Activated T-helper 1 cell treated with anti-CD3 and anti-CD28 coated beads, Interleukin-2, amount 50 U/mL, for 16 hours (primary cell): ENCODE measurements at regions not wholly inside any gene's neighbourhood (a gene's known extent, or its start where the extent isn't known, plus 50 kb on each side); places are given as distances from the start of the nearest gene placed in this dataset.
A peak's percentile ranks its signal among the peaks of the same experiment; 100 is the strongest.
"Not testable (repeated sequence)": the region's sequence is repeated elsewhere in the genome, so short reads cannot be mapped to it uniquely, and the experiment has no call there.

ENCODE experiments used
- DNase-seq, 2 donors: peaks; one replicate each; pipeline ENCODE4 v3.0.0-alpha.2; 2020; ENCODE audit warnings: low read depth in 1 of 2, low spot score in 1 of 2

DNA sequence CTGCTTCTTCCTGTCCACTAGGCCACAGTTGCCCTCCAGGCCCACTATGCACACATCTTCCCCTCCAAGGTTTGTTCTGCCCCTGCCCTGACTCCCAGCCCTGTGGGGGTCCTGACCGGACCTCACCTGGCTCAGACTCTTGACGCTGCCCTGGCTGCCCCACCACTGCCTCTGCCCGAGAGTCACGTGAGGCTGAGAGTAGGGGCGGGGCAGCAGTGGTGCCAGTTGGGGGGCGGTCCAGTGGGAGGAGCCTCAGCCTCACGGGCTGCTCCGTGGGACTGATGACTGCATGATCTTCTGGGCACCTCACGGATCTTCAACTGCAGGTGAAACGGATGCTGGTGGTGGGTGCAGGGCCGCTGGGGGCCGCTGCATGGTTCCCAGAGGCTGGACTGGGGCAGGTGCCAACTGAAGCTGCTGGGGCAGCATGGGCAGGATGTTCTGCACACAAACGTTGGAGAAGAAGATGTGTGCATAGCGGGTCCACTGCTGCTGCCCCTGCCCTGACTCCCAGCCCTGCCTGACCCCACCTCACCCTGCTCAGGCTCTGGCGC lies 77.6 kb downstream of the HHIPL2 start:
- not testable (repeated sequence) for DNase-seq

DNA sequence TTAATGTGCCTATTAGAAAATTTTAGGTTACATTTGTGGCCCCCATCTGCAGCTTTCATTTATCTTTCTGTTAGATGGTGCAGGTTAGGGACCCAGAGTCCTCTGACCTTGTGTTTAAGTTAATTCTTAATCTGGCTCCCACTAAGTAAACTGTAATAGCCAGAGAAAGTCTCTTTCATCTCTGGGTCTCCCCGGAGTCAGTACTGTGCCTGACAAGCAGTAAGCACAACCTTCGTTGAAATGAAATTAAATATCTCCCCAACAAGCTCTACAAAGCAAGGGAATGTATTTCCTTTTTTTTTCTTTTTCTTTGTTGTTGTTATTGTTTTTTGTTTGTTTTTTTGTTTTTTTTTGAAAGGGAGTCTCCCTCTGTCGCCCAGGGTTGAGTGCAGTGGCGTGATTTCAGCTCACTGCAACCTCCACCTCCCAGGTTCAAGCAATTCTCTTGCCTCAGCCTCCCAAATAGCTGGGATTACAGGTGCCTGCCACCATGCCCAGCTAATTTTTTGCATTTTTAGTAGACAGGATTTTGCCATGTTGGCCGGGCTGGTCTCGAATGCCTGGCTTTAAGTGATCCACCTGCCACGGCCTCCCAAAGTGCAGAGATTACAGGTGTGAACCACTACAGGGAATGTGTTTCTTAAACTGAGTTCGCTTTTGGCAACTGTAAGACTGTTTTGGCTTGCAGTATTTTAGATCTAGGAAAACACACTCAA lies 81.6 kb downstream of the HHIPL2 start:
- DNase-seq: no peak

DNA sequence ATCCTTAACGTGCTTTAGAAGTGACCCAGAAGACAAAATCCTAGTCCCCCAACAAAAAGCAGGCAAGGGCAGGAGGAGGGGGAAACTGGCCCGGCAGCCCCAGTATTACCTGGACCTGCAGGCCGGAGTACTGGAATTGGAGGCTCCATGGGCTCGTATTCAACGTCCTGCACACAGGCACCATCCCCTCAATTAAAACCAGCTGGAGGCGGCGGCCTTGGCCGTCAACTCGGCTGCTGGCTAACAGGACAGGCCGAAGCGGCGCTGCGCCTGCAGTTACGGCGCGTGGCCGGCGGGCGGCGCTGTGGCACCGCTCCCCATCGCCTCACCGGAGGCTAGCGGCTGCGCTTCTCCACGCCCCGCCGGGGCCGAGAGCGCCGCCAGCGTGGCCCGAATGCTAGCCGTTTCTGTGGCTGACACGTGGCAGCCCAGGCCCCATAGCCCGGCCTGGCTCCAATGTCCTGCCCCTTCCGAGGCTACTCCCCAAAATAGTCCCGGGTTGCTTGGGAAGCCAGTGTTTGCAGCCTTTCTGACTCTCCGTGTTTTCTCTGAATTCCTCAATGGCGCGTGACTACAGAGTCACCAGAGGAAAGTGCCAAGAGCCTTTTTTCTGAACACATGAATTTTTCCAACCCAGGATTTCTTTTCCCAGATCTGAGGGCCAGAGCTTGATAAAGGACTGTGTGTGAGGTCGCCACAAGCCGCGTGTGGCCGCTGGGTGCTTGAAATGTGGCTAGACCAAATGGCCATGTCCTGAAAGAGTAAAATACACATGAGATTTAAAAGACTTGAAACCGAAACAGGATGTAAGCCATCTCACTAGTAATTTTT lies 82.5 kb downstream of the HHIPL2 start:
- peak; percentile 53 to 68 for DNase-seq

GRCh38 chr1:222464841-222465210 lies 83.1 kb downstream of the HHIPL2 start:
- peak; percentile 35 to 39 for DNase-seq

GRCh38 chr1:222463059-222463730 lies 84.7 kb downstream of the HHIPL2 start:
- no peak for DNase-seq

- no peak for DNase-seq
Observed at GRCh38 chr1:222462601-222463000, 85.3 kb downstream of the HHIPL2 start.

DNA sequence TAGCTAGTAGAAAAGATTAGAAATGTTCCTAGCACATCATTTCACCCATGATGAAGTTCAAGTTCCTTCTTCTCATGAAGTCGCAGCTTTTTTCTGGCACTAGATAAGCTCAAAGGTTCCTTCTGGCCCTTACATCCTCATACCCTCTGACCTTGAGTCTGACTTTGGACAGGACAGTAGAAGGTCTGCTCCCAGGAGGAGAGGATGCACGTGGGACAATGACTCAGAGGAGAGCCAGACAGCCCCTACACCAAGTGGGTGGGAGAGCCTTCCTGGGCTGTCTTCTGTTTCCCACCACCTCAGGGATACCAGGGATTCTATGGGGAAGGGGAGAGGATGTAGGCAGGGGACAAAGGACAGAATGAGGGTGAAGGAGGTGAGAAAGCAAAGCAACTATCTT lies 86.0 kb downstream of the HHIPL2 start:
- DNase-seq: no peak

DNA sequence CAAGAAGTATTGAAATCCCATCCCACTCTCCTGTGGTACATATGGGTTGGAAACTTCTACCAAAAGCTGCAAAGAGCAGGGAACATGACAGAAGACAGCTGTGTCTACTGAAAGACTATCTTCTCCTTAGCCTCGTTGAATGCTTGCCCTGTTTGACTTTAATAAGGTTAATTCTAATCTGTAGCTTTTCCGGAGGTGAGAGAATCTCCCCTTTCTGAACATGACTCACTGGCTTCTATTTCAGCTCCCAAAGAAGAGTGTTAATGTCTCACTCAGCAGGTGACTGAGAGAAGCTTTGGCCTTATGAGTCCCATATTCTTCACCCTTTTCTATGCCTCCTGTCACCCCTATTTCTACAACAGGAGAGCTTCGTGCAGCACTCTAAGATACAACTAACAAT lies 88.3 kb downstream of the HHIPL2 start:
- DNase-seq: no peak

GRCh38 chr1:222457513-222457912 lies 90.4 kb downstream of the HHIPL2 start:
- DNase-seq: no peak

GRCh38 chr1:222457084-222457483 lies 90.8 kb downstream of the HHIPL2 start:
- DNase-seq: no peak

DNA sequence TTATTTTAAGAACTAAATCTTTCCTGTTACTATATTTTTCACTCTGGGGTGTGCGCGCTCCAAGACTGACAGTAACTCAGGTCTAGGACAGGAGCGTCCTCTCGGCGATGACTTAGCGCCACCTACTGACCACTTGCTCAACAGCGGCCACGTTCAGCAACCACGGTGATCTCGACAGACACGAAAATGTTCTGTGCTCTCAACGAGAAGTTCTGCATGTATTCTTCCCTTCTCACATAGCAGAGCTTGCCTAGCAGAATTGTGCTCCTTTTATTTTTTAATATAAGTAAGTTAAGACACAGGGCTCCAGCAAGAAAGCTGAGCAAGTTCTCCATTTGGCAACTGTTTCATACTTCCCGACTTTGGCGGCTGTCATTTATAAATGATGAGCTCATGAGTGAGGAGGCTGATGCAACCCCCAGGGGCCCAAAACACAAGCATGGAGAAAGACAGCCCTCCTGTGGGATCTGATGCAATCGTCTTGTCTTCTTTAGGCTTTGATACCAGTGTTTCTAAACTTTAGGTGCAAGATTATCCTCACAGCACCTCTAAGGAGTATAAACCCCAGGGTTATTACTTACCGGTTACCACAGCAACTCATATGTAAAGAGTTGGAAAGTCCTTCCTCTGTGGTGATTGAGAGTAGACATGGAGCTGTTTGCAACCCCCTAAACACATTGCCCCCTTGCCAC lies 92.6 kb downstream of the HHIPL2 start:
- peak; percentile 61 to 67 for DNase-seq

DNA sequence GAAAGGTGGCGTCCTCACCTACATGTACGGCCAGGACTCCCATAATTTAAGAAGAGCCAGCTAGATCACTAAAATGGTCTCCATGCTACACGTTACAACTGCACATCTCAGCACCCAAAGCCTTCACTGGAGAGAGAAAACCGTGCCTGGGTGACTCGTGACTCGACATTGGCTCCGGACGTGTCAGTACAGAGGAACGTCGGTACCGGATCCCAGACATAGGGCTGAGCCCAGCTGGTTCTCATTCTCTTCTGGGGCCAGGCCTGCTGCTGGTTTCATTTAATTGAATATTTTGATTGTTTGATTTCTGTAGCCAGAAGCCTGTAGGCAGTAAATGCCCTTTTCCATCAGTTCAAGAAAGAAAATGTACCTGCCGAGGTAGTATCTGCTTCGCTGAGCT lies 93.1 kb downstream of the HHIPL2 start:
- DNase-seq: no peak

DNA sequence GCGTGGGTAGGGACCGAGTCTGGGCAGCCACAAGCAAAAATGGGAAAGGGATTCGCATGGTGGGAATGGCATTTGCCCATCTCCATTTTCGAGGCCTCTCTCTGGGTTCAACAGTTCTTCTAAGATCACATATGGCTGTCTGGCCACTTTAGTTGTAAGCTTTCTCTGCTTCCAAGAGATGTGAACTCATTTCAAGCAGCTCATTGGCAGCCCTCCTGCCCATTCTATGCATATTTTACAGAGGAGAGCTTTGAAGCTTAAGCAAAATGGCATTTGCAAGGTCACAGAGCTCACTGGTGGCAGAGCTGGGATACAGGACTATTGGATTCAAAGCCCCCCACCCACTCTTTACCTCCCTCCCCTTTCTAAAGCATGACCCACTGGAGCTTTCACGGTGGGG lies 93.7 kb downstream of the HHIPL2 start:
- no peak for DNase-seq

DNA sequence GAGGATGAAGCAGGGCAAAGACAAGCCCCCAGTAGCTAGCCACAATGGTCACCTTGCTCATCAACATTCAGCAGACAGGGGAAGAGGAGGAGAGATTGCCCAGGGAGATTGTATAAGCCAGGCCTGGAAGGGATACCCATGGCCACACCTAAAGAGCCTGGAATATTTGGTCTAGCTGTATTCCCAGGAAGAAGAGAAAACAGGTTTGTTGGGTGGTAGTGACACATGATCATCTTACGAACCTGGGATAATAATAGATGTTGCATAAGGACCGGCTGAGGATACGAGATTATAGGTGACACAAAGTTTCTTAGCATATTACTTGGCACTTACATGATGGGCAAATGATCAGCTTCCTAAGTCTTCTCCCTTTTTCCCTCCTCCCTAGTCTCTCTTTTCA lies 95.9 kb downstream of the HHIPL2 start:
- DNase-seq: no peak

DNA sequence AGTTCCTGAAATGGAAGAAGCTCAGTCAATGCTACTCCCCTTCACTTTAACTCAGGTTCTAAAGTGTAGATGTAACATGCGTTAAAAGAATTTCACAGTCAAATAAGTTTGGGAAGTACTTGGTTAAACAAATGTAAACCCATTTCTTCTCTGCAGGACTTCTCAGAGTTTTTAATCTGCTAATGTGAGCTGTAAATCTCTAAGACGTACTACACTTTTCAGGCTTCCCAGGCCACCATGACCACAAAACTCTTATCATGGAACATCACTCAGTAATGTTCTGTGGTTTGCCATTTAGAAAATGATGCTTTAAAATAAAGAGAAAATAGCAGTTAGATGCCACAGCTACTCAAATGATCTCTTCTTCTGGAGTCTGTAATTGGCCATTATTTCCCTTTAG lies 104.3 kb downstream of the HHIPL2 start:
- DNase-seq: no peak

GRCh38 chr1:222441066-222441465 lies 106.8 kb downstream of the HHIPL2 start:
- no peak for DNase-seq

DNA sequence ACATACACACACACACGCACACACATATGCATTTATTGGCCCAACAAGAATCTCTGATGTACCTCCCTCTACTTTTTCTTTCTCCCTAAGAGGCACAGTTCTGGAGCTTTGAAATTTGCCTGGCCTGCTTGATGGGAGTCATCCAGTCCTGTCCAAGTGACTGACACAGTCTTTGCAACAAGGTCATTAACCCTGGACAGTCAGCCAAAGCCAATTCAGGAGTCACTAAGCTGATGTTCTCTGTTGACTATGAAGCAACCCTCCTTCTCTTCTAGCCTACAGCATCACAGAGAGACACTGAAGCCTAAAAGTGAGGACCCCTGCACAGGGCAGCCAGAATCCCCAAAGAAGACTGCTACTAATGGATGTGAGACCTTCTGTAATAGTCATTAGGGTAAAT lies 123.1 kb downstream of the HHIPL2 start:
- no peak for DNase-seq

DNA sequence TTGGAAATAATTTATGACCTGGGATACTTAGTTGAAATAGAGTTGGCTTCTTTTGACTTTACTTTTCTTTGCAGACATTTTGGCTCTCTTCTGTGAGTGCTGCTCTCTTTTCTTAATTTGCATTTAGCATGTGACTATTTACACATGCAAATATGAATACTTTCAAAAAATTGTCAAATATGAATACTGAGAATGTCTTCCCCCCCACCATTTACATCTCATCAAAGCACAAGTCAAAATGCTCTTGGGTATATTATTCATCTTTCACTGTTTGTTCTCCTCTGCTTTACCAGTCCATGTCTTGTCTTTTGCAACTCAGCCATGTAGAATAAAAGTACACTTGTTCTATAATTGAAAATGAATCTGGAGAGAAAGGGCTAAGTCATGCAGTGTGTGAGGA lies 126.5 kb downstream of the HHIPL2 start:
- DNase-seq: no peak

- DNase-seq: peak in 1 of 2 donors; percentile 8
Observed at GRCh38 chr1:222420633-222421032, 127.3 kb downstream of the HHIPL2 start.

DNA sequence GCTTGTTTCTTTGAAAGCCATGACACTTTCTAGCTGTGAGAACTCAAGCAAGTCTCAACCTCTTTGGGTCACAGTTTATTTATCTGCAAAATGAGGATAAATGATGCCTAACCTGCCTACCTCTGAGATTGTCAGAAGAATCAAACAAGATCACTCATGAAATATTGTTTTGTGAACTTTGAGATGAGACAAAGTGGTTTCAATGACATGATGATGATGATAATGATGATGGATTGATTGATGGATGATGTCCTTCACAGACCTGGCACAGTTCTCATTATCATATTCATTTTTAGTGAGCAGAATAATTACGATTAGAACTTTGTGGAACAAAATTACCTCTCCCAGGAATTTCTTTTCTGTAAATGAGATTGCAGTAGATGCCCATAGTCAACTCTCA lies 129.2 kb downstream of the HHIPL2 start:
- DNase-seq: no peak

DNA sequence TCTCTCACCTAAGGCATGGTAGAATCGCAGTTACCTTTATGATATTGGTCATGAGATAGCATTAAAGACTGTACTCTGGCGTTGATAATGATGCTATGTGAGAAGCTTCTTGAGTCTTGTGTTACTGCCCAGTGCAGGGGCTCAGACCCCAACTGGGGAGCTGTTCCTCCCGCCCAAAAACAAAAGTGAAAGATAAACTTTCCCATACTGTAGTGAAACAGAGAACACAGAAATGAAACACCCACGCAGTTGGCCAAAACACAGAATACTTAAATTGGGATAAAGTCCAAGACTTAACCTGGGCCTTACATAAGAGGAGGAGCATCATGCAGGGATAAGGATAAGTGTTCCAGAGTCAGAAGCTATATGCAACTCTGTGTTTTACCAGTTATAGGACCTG lies 130.6 kb downstream of the HHIPL2 start:
- DNase-seq: no peak
